OCI-M1 (cell line): ENCODE measurements at regions not wholly inside any gene's neighbourhood (a gene's known extent, or its start where the extent isn't known, plus 50 kb on each side); places are given as distances from the start of the nearest gene placed in this dataset.

Experiments
- DNase-seq: peaks from one replicate; lab custom pipeline; 2025; lab: John Stamatoyannopoulos, UW

- DNase-seq = peak; percentile 11
Observed at GRCh38 chr13:86737334-86737932, 933.7 kb upstream of the SLITRK5 start.

DNA sequence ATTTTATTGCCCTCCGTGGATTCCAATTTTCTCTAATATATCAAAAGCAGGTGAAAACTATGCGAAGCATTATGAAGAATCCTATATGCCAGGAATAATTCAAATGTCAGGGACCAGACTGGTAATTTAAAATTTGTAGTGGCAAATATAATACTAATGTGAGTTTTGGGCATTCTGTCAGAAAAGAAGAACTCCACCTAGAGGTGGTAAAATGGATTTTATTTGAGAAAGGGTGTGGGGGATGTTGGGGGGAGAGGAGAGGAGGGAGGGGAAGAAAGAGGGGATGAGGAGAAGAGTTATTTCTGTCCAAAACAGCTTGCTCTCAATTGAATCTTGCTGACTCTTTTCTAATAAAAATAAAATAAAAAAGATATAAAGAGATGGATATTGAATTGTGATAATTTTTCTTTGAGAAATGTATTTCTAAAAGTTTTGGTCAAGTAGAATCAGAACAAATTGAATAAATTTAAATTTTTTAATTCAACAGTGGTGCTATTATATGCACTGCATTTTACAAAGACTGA lies 929.3 kb upstream of the SLITRK5 start:
- peak; percentile 45 for DNase-seq

GRCh38 chr13:86757236-86757978 lies 913.8 kb upstream of the SLITRK5 start:
- no peak for DNase-seq

GRCh38 chr13:86758116-86758515 lies 913.1 kb upstream of the SLITRK5 start:
- DNase-seq = no peak

DNA sequence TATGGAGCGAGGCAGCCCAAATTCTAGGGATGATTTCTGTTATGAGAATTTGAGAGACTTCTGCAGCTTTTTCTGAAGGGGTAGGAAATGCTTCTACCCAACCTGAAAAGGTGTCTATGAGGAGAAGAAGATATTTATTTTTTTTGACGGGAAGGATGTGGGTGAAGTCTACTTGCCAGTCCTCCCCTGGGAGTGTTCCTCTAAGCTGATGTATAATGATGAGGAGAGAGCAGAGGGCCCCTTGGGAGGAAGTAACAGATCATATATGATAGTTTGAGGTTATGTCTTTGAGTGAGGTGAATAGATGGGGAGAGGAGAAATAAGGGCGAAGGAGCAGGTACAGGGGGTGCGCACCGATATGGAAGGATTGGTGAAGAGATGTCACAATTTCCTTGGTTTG lies 910.6 kb upstream of the SLITRK5 start:
- DNase-seq = no peak

- DNase-seq = no peak
Observed at GRCh38 chr13:86765462-86765861, 905.7 kb upstream of the SLITRK5 start.

- DNase-seq = no peak
Observed at GRCh38 chr13:86788616-86789015, 882.6 kb upstream of the SLITRK5 start.

DNA sequence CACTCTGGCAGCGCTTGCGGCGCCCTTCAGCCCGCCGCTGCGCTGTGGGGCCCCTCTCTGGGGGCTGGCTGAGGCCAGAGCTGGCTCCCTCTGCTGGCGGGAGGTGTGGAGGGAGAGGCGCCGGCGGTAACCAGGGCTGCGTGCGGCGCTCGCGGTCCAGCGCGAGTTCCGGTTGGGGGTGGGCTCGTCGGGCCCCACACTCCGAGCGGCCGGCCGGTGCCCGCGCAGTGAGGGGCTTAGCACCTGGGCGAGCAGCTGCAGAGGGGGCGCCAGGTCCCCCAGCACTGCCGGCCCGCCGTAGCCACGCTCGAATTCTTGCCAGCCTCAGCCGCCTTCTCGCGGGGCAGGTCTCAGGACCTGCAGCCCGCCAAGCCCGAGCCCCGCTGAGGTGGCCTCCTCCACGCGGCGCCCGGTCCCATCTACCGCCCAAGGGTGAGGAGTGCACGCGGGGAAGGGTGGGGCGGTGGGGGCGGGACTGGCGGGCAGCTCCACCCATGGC lies 879.0 kb upstream of the SLITRK5 start:
- no peak for DNase-seq

GRCh38 chr13:86795858-86796257 lies 875.3 kb upstream of the SLITRK5 start:
- no peak for DNase-seq

DNA sequence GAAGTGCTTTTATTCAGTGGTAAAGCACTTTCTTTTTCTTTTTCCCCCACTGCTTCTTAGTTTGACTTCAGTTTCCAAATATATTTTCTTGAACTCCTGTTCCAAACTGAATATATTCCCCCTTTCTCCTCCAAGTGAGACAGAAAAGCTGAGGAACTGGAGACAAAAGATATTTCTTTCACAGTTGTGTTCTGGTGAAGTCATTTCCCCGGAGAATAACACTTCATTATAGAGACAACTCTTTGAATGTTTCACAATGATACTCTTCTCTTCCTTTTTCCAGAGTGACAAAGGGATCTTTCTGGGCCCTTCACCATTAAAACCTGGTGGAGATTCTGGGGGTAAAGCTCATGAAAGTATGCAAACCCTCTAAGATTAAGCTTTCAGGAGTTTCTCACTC lies 860.8 kb upstream of the SLITRK5 start:
- DNase-seq = peak; percentile 34

DNA sequence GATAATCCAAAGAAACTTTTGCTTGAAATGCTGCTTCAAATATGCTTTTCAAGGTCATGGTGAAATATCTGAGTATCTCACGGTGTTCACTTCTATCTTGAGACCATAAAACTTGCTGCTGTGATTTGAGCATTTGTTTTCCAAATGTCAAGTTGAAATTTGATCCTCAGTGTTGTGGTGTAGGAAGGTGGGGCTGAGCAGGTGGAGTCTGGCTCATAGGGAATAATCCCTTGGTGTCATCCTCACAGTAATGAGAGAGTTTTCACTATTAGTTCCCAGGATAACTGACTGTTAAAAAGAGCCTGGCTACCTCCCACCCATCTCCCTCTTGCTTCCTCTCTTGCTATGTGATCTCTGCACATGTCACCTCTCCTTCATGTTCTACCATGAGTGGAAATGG lies 858.0 kb upstream of the SLITRK5 start:
- no peak for DNase-seq

DNA sequence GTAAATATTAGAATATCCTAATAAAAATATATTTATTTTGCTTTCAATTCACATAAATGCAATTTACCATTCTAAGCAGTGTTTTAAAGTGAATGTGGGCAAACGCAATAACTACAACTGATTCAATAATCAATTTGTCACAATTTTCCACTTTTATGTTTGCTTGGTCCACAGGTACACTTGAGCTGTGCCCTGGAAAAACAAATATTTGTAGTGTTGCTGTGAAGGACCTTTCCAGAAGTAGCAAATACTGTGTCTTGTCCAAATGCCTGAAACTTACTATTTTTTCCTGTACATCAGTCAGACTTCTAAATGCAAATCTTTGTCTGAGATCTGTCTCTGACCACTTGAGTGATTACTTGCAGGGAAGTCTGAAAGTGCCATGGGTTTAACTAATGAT lies 845.8 kb upstream of the SLITRK5 start:
- no peak for DNase-seq

- no peak for DNase-seq
Observed at GRCh38 chr13:86826232-86826631, 844.9 kb upstream of the SLITRK5 start.

GRCh38 chr13:86830046-86830445 lies 841.1 kb upstream of the SLITRK5 start:
- no peak for DNase-seq

- no peak for DNase-seq
Observed at GRCh38 chr13:86831084-86831483, 840.1 kb upstream of the SLITRK5 start.

- DNase-seq = no peak
Observed at GRCh38 chr13:86838411-86839120, 832.6 kb upstream of the SLITRK5 start.

- no peak for DNase-seq
Observed at GRCh38 chr13:86839221-86839620, 832.0 kb upstream of the SLITRK5 start.

DNA sequence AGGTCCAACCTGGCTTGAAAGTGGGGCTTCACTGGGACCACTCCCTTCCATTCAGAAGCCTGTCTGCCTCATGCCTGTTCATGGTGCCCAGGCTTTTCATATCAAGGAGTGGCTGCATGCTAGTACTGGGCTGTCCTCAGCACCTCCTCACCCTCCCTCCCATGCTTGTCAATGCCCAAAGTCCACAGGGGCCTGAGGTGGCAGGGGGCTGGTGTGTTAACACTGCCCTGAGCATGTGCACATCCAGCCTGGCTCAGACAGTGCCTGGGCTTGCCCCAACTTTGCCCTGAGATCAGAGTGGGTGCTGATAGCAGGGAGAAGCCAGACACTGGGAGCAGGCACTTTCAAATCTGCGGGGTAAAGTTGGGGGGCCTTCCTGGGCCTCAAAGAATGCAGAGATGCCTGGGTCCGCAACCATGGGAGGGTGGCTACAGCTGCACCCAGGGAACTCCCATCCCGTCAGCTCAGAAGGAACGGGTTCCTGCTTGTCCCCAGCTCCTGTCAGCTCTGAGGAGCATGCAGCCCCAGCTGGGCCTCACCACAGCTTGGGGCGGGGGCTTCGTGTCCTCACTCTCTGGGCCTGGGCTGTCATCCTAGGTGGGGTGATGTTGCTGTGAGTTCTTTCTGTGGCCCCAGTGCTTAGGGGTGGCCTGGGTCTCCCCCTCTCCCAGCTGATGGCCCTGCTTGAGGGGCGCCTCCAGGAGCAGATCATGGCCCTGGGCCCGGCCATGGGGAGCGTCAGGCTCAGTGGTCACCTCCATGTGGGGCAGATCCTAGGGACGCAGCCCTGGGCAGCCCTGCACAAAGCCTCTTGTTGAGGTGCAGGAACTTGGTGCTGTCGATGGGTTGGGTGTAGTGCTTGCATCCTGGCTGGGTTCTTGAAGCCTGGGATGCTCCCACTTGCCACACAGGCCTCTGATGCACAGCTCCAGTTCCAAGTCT lies 830.6 kb upstream of the SLITRK5 start:
- DNase-seq = no peak

- DNase-seq = no peak
Observed at GRCh38 chr13:86841264-86841663, 829.9 kb upstream of the SLITRK5 start.

DNA sequence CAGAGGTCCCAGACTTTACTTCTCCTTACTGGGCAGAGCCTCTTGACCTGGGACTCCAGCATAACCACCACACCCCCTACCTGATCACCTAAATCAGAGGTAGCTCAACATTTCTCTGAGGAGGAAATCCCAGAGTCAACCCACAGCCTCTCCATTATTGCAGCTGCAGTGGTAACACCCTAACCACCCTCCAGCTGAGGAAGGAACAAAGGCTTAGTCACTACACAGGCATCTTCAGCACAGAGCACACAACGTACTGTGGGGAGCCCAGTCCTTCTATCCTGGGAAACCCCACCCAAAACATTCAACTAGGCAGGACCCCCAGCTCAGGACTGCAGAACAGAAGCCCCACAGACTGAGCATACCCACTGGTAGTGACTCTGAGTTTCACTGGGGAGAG lies 824.7 kb upstream of the SLITRK5 start:
- no peak for DNase-seq

- DNase-seq = no peak
Observed at GRCh38 chr13:86848716-86849115, 822.5 kb upstream of the SLITRK5 start.

- DNase-seq = no peak
Observed at GRCh38 chr13:86856991-86857390, 814.2 kb upstream of the SLITRK5 start.
